IMR-90 (cell line): ENCODE measurements at regions not wholly inside any gene's neighbourhood (a gene's known extent, or its start where the extent isn't known, plus 50 kb on each side); places are given as distances from the start of the nearest gene placed in this dataset.

ENCODE experiments used
- ATAC-seq: fragments of 200-7000 bp; cut with Tn5 transposase; 2 replicates; pipeline ENCODE4 v1.9.1; 2020; ENCODE audit warnings: low read depth, mild to moderate bottlenecking, moderate library complexity
- BruUV-seq: library from RNA; stranded (reverse); fragments of 400-500 nt; replicated peaks from 2 replicates; lab custom pipeline; 2021; lab: Mats Ljungman, UMichigan
- CTCF ChIA-PET: fragments of 300-600 bp; formaldehyde crosslinking; extraction: SDS; loops from one replicate; lab custom pipeline; 2021; ENCODE audit warnings: antibody characterized with exemption; lab: Yijun Ruan, JAX
- POLR2A ChIA-PET: fragments of 300-600 bp; sonication (Branson Sonifier 250); formaldehyde crosslinking; loops from one replicate; lab custom pipeline; 2022; ENCODE audit warnings: antibody characterized with exemption; ENCODE audit not compliant: unreplicated experiment; lab: Charles Lee
- DNase-seq: peaks from one replicate; pipeline ENCODE4 v3.0.0; 2013
- H2AFZ ChIP-seq: replicated peaks from 2 replicates; pipeline ENCODE3; 2013; ENCODE audit warnings: low read length, mild to moderate bottlenecking; ENCODE audit not compliant: poor library complexity
- H2AK5ac ChIP-seq: 2 replicates; pipeline ENCODE4 v1.6.1; 2013; ENCODE audit warnings: low read depth, low read length, inconsistent platforms
- H2AK9ac ChIP-seq: replicated peaks from 2 replicates; pipeline ENCODE3; 2013; ENCODE audit warnings: mild to moderate bottlenecking, low read depth, low read length, moderate library complexity; ENCODE audit not compliant: poor library complexity
- H2BK120ac ChIP-seq: 2 replicates; pipeline ENCODE4 v1.6.1; 2013; ENCODE audit warnings: low read depth, low read length, inconsistent platforms
- H2BK15ac ChIP-seq: 3 replicates; pipeline ENCODE4 v1.6.1; 2013; ENCODE audit warnings: low read depth, low read length, inconsistent platforms
- H2BK20ac ChIP-seq: 2 replicates; pipeline ENCODE4 v1.6.1; 2013; ENCODE audit warnings: low read depth, mild to moderate bottlenecking, inconsistent platforms, low read length, moderate library complexity
- H2BK5ac ChIP-seq: 2 replicates; pipeline ENCODE4 v1.6.1; 2013; ENCODE audit warnings: mild to moderate bottlenecking, low read depth, low read length, inconsistent platforms; ENCODE audit not compliant: poor library complexity, severe bottlenecking
- H3K14ac ChIP-seq: replicated peaks from 2 replicates; pipeline ENCODE4 v1.6.1; 2013; ENCODE audit warnings: low read depth, low read length, inconsistent platforms
- H3K18ac ChIP-seq: 2 replicates; pipeline ENCODE4 v1.6.1; 2013; ENCODE audit warnings: low read depth, low read length, control low read depth
- H3K23ac ChIP-seq: 2 replicates; pipeline ENCODE4 v1.6.1; 2013; ENCODE audit warnings: low read depth, low read length, inconsistent platforms
- H3K27ac ChIP-seq: 2 replicates; pipeline ENCODE4 v1.5.1; 2013; ENCODE audit warnings: mild to moderate bottlenecking, control low read depth, low read length; ENCODE audit not compliant: insufficient read depth
- H3K27me3 ChIP-seq: 2 replicates; pipeline ENCODE4 v1.6.1; 2013; ENCODE audit warnings: low read length; ENCODE audit not compliant: control insufficient read depth, insufficient read depth
- H3K36me3 ChIP-seq: 2 replicates; pipeline ENCODE4 v1.6.1; 2013; ENCODE audit warnings: low read length, mixed read lengths; ENCODE audit not compliant: control insufficient read depth, insufficient read depth
- H3K4ac ChIP-seq: 2 replicates; pipeline ENCODE4 v1.6.1; 2013; ENCODE audit warnings: low read depth, low read length, inconsistent platforms
- H3K4me1 ChIP-seq: 2 replicates; pipeline ENCODE4 v1.6.1; 2013; ENCODE audit warnings: low read length, mixed read lengths; ENCODE audit not compliant: control insufficient read depth, insufficient read depth
- H3K4me2 ChIP-seq: 2 replicates; pipeline ENCODE4 v1.6.1; 2013; ENCODE audit warnings: low read depth, mild to moderate bottlenecking, control low read depth, low read length, moderate library complexity
- H3K4me3 ChIP-seq: 2 replicates; pipeline ENCODE4 v1.5.1; 2013; ENCODE audit warnings: low read depth, mild to moderate bottlenecking, control low read depth, low read length, moderate library complexity; ENCODE audit not compliant: insufficient read depth
- H3K56ac ChIP-seq: 2 replicates; pipeline ENCODE4 v1.6.1; 2013; ENCODE audit warnings: low read length, inconsistent platforms; ENCODE audit not compliant: insufficient read depth; ENCODE audit errors: extremely low read depth
- H3K79me1 ChIP-seq, 2 experiments: 2 replicates each; pipeline ENCODE4 v1.6.1; 2013; ENCODE audit warnings: low read length in 2 of 2, inconsistent platforms in 1 of 2, low read depth in 1 of 2
- H3K9ac ChIP-seq: 2 replicates; pipeline ENCODE4 v1.6.1; 2013; ENCODE audit warnings: low read depth, low read length, control low read depth
- H3K9me1 ChIP-seq: 2 replicates; pipeline ENCODE4 v1.6.1; 2013; ENCODE audit warnings: low read length, inconsistent platforms; ENCODE audit not compliant: insufficient read depth
- H3K9me3 ChIP-seq: 2 replicates; pipeline ENCODE4 v1.6.1; 2013; ENCODE audit warnings: low read length; ENCODE audit not compliant: control insufficient read depth, insufficient read depth
- H4K20me1 ChIP-seq: 2 replicates; pipeline ENCODE4 v1.6.1; 2013; ENCODE audit warnings: low read length, inconsistent platforms; ENCODE audit not compliant: insufficient read depth
- H4K5ac ChIP-seq: 2 replicates; pipeline ENCODE4 v1.6.1; 2013; ENCODE audit warnings: mild to moderate bottlenecking, low read depth, low read length, control low read depth
- H4K8ac ChIP-seq, 2 experiments: 2 replicates each; pipeline ENCODE4 v1.6.1; 2013; ENCODE audit warnings: low read depth in 2 of 2, low read length in 2 of 2, control low read depth in 1 of 2, inconsistent platforms in 1 of 2
- H4K91ac ChIP-seq: 2 replicates; pipeline ENCODE4 v1.6.1; 2013; ENCODE audit warnings: low read depth, low read length, inconsistent platforms; ENCODE audit not compliant: insufficient read depth
- BHLHE40 ChIP-seq: fragments of 150-350 bp; IDR thresholded peaks from 2 replicates; pipeline ENCODE4 v1.6.1; 2016; ENCODE audit warnings: mild to moderate bottlenecking, low read depth, low read length
- FOS ChIP-seq: fragments of 150-350 bp; IDR thresholded peaks from 2 replicates; pipeline ENCODE4 v1.6.1; 2016; ENCODE audit warnings: low read depth, low read length
- POLR2A ChIP-seq: IDR thresholded peaks from 2 replicates; pipeline ENCODE4 v1.6.1; 2012; ENCODE audit warnings: mild to moderate bottlenecking, low read depth, low read length
- USF2 ChIP-seq: fragments of 150-350 bp; IDR thresholded peaks from 2 replicates; pipeline ENCODE4 v1.6.1; 2017; ENCODE audit warnings: mild to moderate bottlenecking, antibody characterized with exemption, low read length, low read depth
- WGBS, 2 experiments: methylation state at CpG; one replicate each; pipeline versions ENCODE4 v1.1.5 to v1.1.7; 2013; ENCODE audit warnings: missing lambda C conversion rate in 2 of 2; ENCODE audit not compliant: insufficient read length in 1 of 2; ENCODE audit errors: extremely low coverage in 2 of 2; 5-methylcytosine and 5-hydroxymethylcytosine counted together
- dilution Hi-C: fragments of 300-500 bp; cut with HindIII; formaldehyde crosslinking; loops from one replicate; pipeline ENCODE4 v1.14.3; 2018; ENCODE audit warnings: low sequenced_read_pairs; ENCODE audit not compliant: unreplicated experiment
- in situ Hi-C: fragments of 300-500 bp; cut with MboI; formaldehyde crosslinking; loops from 3 replicates; pipeline ENCODE4 v1.14.3; 2019; ENCODE audit warnings: low sequenced_read_pairs, inconsistent platforms, mixed read lengths
- intact Hi-C: fragments of 100-400 bp; cut with micrococcal nuclease; formaldehyde crosslinking; loops from 2 replicates; pipeline ENCODE4 v1.10.0; 2022

GRCh38 chr5:135161221-135161620 lies 127.2 kb upstream of the PITX1 start:
- no TSS peak for BruUV-seq
- no peak overlapping the region for H2AFZ ChIP-seq
- H3K9ac ChIP-seq = no peak overlapping the region
- H3K9me1 ChIP-seq = no peaks in the 10 kb centered on the region
- H3K4me3 ChIP-seq = no peak overlapping the region
- H2AK9ac ChIP-seq = no peak overlapping the region
- no peak overlapping the region for H4K91ac ChIP-seq
- H3K14ac ChIP-seq = no peak overlapping the region
- no peak overlapping the region for H3K4ac ChIP-seq
- no peak overlapping the region for H4K5ac ChIP-seq
- no peak overlapping the region for H2BK5ac ChIP-seq
- H2BK120ac ChIP-seq = no peak overlapping the region
- in situ Hi-C loops = no loop called here
- H3K27me3 ChIP-seq = peaks cover 18% of the 10 kb centered on the region
- no CpG with 5 or more reads among the region's 1 CpG for WGBS, 2 experiments
- no peak overlapping the region for H2BK20ac ChIP-seq
- no peaks in the 10 kb centered on the region for H3K79me1 ChIP-seq
- POLR2A ChIA-PET = no interaction called here
- H3K4me1 ChIP-seq = no peaks in the 10 kb centered on the region
- no peaks in the 10 kb centered on the region for H3K36me3 ChIP-seq
- no peak for TF ChIP-seq FOS
- TF ChIP-seq BHLHE40 = no peak
- TF ChIP-seq POLR2A = no peak
- no peak for TF ChIP-seq USF2
- DNase-seq (no peak), ATAC-seq (no peak)
- H3K9me3 ChIP-seq = peaks cover 17% of the 10 kb centered on the region
- no peak overlapping the region for H3K56ac ChIP-seq
- H2BK15ac ChIP-seq = no peak overlapping the region
- dilution Hi-C loops = no loop called here
- H3K18ac ChIP-seq = no peak overlapping the region
- H2AK5ac ChIP-seq = no peak overlapping the region
- H4K8ac ChIP-seq = no peak overlapping the region
- CTCF ChIA-PET = no interaction called here
- H3K4me2 ChIP-seq = no peak overlapping the region
- intact Hi-C loops = no loop called here
- no peak overlapping the region for H3K27ac ChIP-seq
- no peak overlapping the region for H3K23ac ChIP-seq
- H4K20me1 ChIP-seq = no peaks in the 10 kb centered on the region
